ENCODE measurements at regions not wholly inside any gene's neighbourhood (a gene's known extent, or its start where the extent isn't known, plus 50 kb on each side); places are given as distances from the start of the nearest gene placed in this dataset.

GRCh38 chr18:28903306-28903705 lies 726.4 kb upstream of the CDH2 start:
- H4K20me1 ChIP-seq (ENCODE audit: control insufficient read depth, extremely low read depth, insufficient read depth, low read length), result no peaks in the 10 kb centered on the region
- H3K4me1 ChIP-seq (ENCODE audit: control insufficient read depth, extremely low read depth, insufficient read depth, low read length), result no peaks in the 10 kb centered on the region
- H3K27me3 ChIP-seq (ENCODE audit: control insufficient read depth, extremely low read depth, insufficient read depth, low read length), result no peaks in the 10 kb centered on the region
- H3K27ac ChIP-seq (ENCODE audit: control insufficient read depth, insufficient read depth, low read length), result no peak overlapping the region
- dilution Hi-C loops (cut with MboI; ENCODE audit: extremely low pct_ligation_motif_present, low sequenced_read_pairs), result no loop called here
- H3K4me3 ChIP-seq (ENCODE audit: control insufficient read depth in 2 of 3, extremely low read depth in 1 of 3, insufficient read depth in 2 of 3, low read depth in 1 of 3, low read length in 3 of 3), result no peak overlapping the region
- H3K4me2 ChIP-seq (ENCODE audit: control insufficient read depth, extremely low read depth, insufficient read depth, low read depth, low read length), result no peak overlapping the region
- no peak for TF ChIP-seq CTCF (optimal IDR thresholded peaks at IDR 0.05 in 1 of 3, IDR thresholded peaks at IDR 0.05 in 1 of 3, conservative IDR thresholded peaks at IDR 0.05 in 1 of 3; ENCODE audit: extremely low read depth in 1 of 3, insufficient read depth in 2 of 3, low read length in 3 of 3)
- TF ChIP-seq EZH2 (IDR thresholded peaks at IDR 0.05; ENCODE audit: low read length), result no peak
- H3K79me2 ChIP-seq (ENCODE audit: control insufficient read depth, insufficient read depth, low read length), result no peaks in the 10 kb centered on the region
- H3K9ac ChIP-seq (ENCODE audit: control insufficient read depth, extremely low read depth, insufficient read depth, low read length), result no peak overlapping the region
- DNase-seq (ENCODE audit: low read depth, low spot score), result no peak
- FAIRE-seq, result no peak
- no peak overlapping the region for H2AFZ ChIP-seq (ENCODE audit: control insufficient read depth, low read length)
- no peaks in the 10 kb centered on the region for H3K36me3 ChIP-seq (ENCODE audit: control insufficient read depth in 2 of 2, extremely low read depth in 1 of 2, insufficient read depth in 2 of 2, low read length in 2 of 2)
- no peaks in the 10 kb centered on the region for H3K9me1 ChIP-seq (ENCODE audit: control insufficient read depth, extremely low read depth, insufficient read depth, low read length)
- no peaks in the 10 kb centered on the region for H3K9me3 ChIP-seq (ENCODE audit: control insufficient read depth, low read depth, low read length)

GRCh38 chr18:28890791-28891190 lies 713.9 kb upstream of the CDH2 start:
- H3K79me2 ChIP-seq (ENCODE audit: control insufficient read depth, insufficient read depth, low read length), result no peaks in the 10 kb centered on the region
- H3K4me2 ChIP-seq (ENCODE audit: control insufficient read depth, extremely low read depth, insufficient read depth, low read depth, low read length), result no peak overlapping the region
- FAIRE-seq, result no peak
- DNase-seq (ENCODE audit: low read depth, low spot score), result no peak
- dilution Hi-C loops (cut with MboI; ENCODE audit: extremely low pct_ligation_motif_present, low sequenced_read_pairs), result no loop called here
- no peaks in the 10 kb centered on the region for H4K20me1 ChIP-seq (ENCODE audit: control insufficient read depth, extremely low read depth, insufficient read depth, low read length)
- H3K36me3 ChIP-seq (ENCODE audit: control insufficient read depth in 2 of 2, extremely low read depth in 1 of 2, insufficient read depth in 2 of 2, low read length in 2 of 2), result no peaks in the 10 kb centered on the region
- H3K9me3 ChIP-seq (ENCODE audit: control insufficient read depth, low read depth, low read length), result no peaks in the 10 kb centered on the region
- no peaks in the 10 kb centered on the region for H3K27me3 ChIP-seq (ENCODE audit: control insufficient read depth, extremely low read depth, insufficient read depth, low read length)
- TF ChIP-seq CTCF (optimal IDR thresholded peaks at IDR 0.05 in 1 of 3, IDR thresholded peaks at IDR 0.05 in 1 of 3, conservative IDR thresholded peaks at IDR 0.05 in 1 of 3; ENCODE audit: extremely low read depth in 1 of 3, insufficient read depth in 2 of 3, low read length in 3 of 3), result no peak
- TF ChIP-seq EZH2 (IDR thresholded peaks at IDR 0.05; ENCODE audit: low read length), result no peak
- H2AFZ ChIP-seq (ENCODE audit: control insufficient read depth, low read length), result peak overlapping the region; percentile 38
- H3K4me1 ChIP-seq (ENCODE audit: control insufficient read depth, extremely low read depth, insufficient read depth, low read length), result no peaks in the 10 kb centered on the region
- no peak overlapping the region for H3K27ac ChIP-seq (ENCODE audit: control insufficient read depth, insufficient read depth, low read length)
- H3K9me1 ChIP-seq (ENCODE audit: control insufficient read depth, extremely low read depth, insufficient read depth, low read length), result no peaks in the 10 kb centered on the region
- H3K4me3 ChIP-seq (ENCODE audit: control insufficient read depth in 2 of 3, extremely low read depth in 1 of 3, insufficient read depth in 2 of 3, low read depth in 1 of 3, low read length in 3 of 3), result no peak overlapping the region
- H3K9ac ChIP-seq (ENCODE audit: control insufficient read depth, extremely low read depth, insufficient read depth, low read length), result no peak overlapping the region

Measured in keratinocyte (primary cell).